HG02571 (cell line): ENCODE measurements at regions not wholly inside any gene's neighbourhood (a gene's known extent, or its start where the extent isn't known, plus 50 kb on each side); places are given as distances from the start of the nearest gene placed in this dataset.

ENCODE experiments used
- ATAC-seq: cut with Tn5 transposase; IDR thresholded peaks from one replicate; pipeline ENCODE4 v1.9.1; 2021; ENCODE audit warnings: mild to moderate bottlenecking, moderate library complexity; ENCODE audit not compliant: unreplicated experiment

DNA sequence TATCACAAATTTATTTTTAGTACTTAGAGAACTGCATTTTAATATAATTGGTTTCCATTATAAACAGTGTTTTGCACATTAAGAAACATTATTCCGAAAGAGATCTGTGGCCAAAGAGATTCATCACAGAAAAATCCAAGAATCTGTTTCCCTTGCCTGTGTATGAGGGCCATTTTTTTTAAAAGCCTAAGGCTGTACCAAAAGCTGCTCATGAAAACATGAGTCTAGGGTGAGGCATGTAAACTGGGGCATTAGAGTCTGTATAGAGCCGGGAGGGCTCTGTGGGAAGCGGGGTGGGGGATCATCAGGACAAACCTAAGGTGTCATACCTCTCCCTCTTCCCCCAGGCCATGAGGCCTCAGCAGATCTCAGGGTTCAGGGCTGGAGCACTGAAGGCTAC lies 223.8 kb downstream of the FBXO15 start:
- no peak for ATAC-seq

GRCh38 chr18:73920033-73920432 lies 227.6 kb downstream of the FBXO15 start:
- ATAC-seq = no peak

- ATAC-seq = no peak
These were observed 228.8 kb downstream of the FBXO15 start for GRCh38 chr18:73918816-73919215.

DNA sequence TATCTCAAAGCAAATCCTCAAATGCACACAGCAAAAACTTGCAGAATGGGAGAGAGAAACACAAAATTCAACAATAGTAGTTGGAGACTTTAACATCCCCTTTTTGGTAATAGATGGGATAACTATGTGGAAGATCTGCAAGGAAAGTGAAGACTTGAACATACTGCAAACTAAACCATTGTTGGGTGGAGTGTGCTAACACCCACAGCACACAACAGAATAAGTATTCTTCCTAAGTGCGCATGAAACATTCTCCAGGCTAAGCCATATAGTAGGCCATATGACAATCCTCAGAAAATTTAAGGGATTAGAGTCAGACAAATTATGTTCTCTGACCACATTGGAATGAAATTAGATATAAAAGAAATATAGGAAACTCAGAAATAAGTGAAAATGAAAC lies 230.6 kb downstream of the FBXO15 start:
- no peak for ATAC-seq

- no peak for ATAC-seq
These were observed 234.1 kb downstream of the FBXO15 start for GRCh38 chr18:73913505-73913904.

GRCh38 chr18:73908323-73908722 lies 239.3 kb downstream of the FBXO15 start:
- ATAC-seq = no peak

DNA sequence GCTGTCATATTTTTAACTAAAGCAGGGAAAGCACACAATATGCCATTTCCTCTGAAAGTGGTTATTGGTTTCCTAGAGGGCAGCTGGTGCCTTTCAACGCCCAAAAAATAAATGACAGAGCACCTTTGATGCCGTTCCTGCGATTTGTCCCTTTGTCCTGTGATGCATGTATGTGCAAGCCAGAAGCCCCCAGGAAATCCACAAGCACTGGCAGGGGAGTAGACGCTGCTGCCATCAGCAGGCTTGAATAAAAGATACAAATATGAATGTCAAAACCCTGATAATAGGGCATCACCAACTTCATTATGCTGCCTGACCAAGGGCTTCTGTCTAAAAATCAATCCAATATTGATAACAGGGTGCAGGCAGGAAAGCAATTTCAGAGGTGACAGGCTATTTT lies 246.1 kb downstream of the FBXO15 start:
- ATAC-seq = no peak

- ATAC-seq = no peak
These were observed 246.5 kb downstream of the FBXO15 start for GRCh38 chr18:73901151-73901550.

DNA sequence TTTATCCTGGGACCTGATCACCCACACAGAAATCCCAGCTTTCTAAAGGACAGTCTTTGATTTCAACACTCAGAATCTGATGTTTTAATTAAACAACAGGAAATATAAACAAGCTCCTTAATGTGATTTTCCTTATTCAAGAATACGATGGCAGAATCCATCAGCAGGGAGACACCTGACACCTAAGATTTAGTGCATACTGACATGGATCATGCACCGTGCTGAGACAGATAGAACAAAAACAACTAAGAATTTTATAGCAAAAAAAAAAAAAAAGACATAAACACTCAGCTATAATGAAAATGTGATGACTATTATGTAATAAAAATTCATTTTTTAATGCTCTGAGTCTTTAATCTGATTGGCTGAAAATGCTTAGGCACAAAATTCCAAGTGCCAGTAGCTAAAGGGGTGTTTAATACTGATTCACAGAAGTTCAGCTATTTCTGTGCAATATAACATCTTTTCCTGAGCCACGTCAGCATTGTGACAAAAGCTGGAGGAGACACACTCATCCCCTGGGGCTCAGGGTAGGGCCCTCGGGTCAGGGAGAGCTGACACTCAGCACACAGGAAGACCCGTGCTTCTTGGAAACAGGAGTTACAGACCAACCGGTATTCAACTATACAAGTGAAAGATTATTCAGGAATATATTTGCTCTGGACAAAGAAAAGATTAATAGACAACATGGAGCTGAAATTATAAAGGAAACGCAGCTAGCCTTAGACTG lies 247.4 kb downstream of the FBXO15 start:
- ATAC-seq = no peak

DNA sequence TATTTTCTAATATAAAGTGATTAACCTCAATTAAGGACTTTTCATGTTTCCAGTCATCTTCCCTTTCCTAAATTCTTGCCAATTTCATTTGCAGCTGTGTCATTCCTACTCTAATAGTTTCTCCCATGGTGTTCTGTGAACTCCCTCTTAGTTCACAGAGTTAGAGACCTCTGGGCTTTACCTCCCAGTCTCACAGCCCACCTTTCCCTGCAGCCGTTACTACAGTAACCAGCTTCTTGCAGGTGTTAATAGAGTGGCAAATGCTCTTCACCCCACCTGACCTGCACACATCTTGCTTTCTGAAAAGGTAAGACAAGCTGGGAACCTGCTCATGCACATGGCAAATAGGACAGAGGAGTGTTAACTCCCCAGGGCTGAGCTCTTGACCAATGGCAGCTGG lies 250.1 kb downstream of the FBXO15 start:
- no peak for ATAC-seq

GRCh38 chr18:73896685-73897084 lies 250.9 kb downstream of the FBXO15 start:
- ATAC-seq = no peak

DNA sequence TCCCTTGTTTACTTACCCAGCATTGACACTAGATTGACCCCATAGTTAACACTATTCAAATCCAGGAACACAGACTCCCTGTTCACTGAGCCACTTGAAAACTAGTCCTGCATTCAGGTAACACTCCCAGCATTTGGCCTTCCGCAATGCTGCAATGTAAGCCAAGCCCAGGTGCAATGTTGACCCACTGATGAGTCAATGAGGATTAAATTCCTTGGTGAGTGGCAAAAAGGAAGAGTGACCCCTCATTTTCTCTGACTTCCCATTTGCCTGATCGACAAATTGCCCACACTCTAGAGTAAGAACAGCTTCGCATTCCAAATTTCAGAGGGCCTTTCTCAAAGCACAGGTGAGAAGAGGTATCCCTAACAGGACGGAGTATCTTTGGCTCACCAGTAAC lies 251.9 kb downstream of the FBXO15 start:
- no peak for ATAC-seq

GRCh38 chr18:73893880-73894279 lies 253.8 kb downstream of the FBXO15 start:
- no peak for ATAC-seq

DNA sequence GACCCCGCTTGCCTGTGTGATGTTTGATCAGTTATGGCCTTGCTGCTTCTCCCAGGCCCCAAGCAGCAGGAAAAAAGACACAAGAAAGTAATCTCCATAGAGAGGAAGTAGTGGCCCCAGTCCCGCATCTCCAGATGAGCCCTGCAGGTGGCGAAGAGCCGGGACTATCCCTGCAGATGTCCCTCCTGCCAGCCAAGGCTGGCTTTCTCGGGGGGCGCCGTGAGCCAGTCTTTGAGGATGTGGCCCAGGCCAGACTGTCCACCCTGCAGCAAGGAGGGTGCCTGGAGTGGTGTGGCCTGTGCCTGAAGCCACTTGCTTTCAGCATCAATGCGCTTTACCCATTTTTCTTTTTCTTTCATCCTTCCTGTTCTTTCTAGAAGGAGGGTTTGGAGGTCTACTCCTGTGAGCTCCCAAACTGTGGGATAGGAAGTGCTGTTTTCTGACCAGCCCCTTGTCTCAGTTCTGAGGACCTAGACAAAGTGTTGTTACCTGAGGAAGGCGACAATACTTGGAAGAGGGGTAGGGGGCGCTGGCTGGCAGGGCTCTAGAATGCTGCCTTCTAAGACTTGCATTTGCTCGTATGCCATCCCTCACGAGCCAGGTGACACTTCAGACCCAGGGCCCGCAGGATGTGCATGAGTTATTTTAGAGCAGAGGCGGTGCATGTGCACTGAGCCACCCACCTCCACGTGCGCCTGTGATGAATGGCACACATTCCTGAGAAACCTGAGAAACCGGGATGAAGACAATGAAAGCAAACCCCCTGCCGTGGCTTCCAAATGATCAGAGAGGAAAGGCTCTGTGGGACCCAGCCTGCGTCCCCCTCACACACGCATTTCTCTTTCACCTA lies 255.8 kb downstream of the FBXO15 start:
- no peak for ATAC-seq

DNA sequence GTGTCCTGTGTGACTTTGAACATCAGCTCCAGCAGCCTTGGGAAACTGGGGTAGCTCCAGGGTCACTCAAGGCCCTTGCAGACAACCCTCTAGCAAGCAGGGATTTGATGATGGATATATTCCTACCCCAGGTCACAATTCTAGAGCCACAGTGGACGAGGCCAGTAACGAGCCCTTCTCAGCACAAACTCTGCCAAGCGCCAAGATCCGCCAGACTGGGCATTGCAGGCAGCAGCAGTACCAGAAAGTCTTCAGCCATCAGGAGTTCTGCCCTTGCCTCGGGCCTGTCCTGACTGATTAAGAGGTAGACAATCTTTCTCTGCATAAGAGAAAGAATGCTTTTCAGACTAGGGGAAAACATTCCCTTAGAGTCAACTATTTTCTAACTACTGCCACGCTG lies 259.1 kb downstream of the FBXO15 start:
- ATAC-seq = no peak

DNA sequence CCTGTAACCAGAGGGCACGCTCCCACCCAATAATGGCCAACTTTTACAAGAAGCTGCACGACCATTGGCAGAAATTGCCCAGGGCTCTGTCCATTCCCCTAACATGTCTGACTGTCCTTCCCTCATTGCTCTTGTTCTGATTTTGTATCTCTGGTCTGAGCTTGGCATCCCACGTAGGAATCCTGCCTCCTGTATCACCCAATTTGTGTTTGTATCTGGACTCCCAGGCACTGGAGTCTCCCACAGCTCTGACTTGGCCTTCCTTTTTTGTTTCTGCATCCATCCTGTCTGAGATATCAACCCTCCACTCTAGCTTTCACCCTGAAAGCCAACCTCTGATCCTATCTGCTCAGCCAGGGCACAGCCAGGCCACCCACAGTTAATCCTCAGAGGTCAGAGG lies 259.8 kb downstream of the FBXO15 start:
- ATAC-seq = no peak

DNA sequence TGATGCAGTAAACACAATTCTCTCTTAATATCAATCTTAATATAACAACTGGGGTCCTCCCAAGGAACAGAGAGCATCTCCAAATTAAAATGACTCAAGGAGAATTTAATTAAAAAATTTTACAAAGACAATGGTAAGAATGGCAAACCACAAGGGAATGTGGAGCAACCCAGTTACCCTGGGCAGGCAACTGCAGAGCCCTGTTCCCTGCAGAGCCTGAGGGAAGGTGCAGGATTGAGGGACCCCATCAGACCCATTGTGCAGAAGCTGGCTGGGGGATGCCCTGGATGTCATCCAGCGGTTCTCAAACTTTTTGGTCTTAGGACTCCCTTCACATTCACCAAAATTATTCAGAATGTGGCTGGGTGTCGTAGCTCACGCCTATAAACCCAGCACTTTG lies 262.8 kb downstream of the FBXO15 start:
- ATAC-seq = no peak

GRCh38 chr18:73881396-73881917 lies 266.2 kb downstream of the FBXO15 start:
- no peak for ATAC-seq

- ATAC-seq = no peak
These were observed 267.2 kb downstream of the FBXO15 start for GRCh38 chr18:73880387-73880786.

DNA sequence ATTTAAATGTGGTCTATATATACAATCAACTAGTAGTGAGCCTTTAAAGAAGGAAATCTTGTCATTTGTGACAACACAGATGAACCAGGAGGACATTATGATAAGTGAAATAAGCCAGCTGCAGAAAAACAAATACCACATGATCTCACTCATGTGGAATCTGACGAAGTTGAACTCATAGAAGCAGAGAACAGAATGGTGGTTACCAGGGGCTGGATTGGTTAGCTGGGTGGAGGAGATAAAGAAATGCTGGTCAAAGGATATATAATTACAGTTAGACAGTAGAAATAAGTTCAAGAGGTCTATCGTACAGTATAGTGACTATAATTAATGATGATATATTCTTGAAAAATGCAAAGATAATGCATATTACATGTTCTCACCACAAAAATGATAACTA lies 267.9 kb downstream of the FBXO15 start:
- ATAC-seq = no peak

DNA sequence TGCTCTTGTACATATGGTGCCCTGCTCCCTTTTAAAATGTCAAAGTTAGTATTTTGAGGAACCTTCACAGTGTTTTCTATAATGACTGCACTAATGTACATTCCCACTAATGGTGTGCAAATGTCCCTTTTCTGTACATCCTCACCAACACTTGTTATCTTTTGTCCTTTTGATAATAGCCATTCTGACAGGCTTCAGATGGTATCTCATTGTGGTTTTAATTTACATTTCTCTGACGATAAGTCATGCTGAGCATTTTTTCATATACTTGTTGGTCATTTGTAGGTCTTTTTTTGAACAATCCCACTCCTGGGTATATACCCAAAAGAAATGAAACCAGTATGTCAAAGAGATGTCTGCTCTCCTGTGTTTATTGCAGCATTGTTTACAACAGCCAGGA lies 268.3 kb downstream of the FBXO15 start:
- ATAC-seq = no peak

- ATAC-seq = no peak
These were observed 278.5 kb downstream of the FBXO15 start for GRCh38 chr18:73869182-73869581.
